ENCODE measurements at regions not wholly inside any gene's neighbourhood (a gene's known extent, or its start where the extent isn't known, plus 50 kb on each side); places are given as distances from the start of the nearest gene placed in this dataset.

DNA sequence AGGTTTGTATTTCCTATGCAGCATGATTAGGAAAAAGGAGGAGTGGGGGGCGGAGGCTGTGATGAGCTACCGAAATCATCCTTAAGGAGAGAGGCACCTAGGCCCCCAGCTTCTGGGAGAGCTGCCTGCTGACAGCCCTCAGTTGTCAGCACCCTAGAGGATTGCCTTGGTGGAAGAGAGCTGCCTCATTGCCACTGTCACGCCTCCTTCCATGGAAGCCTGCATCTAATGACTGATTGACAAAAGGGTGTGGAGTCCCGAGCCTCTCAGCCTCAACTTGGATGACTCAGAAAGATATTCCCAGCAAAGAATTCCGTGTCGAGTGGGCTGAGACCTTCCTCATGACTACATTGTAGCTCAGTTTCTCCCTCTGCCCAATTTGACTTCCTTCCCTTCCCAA is 320.4 kb upstream of the PROK2 start:
- no peak for TF ChIP-seq EZH2 (IDR thresholded peaks at IDR 0.05; ENCODE audit: borderline replicate concordance, low read depth, low read length, poor library complexity, severe bottlenecking)
- no peak for TF ChIP-seq CTCF (conservative IDR thresholded peaks at IDR 0.05; ENCODE audit: low read depth, low read length)
